ENCODE measurements at regions not wholly inside any gene's neighbourhood (a gene's known extent, or its start where the extent isn't known, plus 50 kb on each side); places are given as distances from the start of the nearest gene placed in this dataset.
"Not testable (repeated sequence)": the region's sequence is repeated elsewhere in the genome, so short reads cannot be mapped to it uniquely, and the experiment has no call there.

- no peak for ATAC-seq
- no peak for TF ChIP-seq SNAI2 (CRISPR knock-in tag; IDR thresholded peaks at IDR 0.05)
- TF ChIP-seq ZFP3 (CRISPR knock-in tag; IDR thresholded peaks at IDR 0.05): no peak
- no peak for TF ChIP-seq ZNF8 (CRISPR knock-in tag; IDR thresholded peaks at IDR 0.05)
Observed at GRCh38 chr7:13117592-13117991, 430.2 kb downstream of the ARL4A start.

- ATAC-seq: not testable (repeated sequence)
Observed at GRCh38 chr7:13124629-13125028, 437.2 kb downstream of the ARL4A start.

GRCh38 chr7:13126347-13126746 is 438.9 kb downstream of the ARL4A start:
- TF ChIP-seq CREB5 (CRISPR knock-in tag; IDR thresholded peaks at IDR 0.05; ENCODE audit: low read depth): no peak
- no peak for TF ChIP-seq ARNTL (CRISPR knock-in tag; IDR thresholded peaks at IDR 0.05; ENCODE audit: borderline replicate concordance, low read depth)
- no peak for TF ChIP-seq TCF4 (CRISPR knock-in tag; IDR thresholded peaks at IDR 0.05; ENCODE audit: borderline replicate concordance)
- no peak for TF ChIP-seq CSDC2 (CRISPR knock-in tag; IDR thresholded peaks at IDR 0.05)
- no peak for TF ChIP-seq SNAI2 (CRISPR knock-in tag; IDR thresholded peaks at IDR 0.05)
- TF ChIP-seq ZC3H10 (CRISPR knock-in tag; IDR thresholded peaks at IDR 0.05): no peak
- no peak for TF ChIP-seq ZFP30 (CRISPR knock-in tag; IDR thresholded peaks at IDR 0.05)
- TF ChIP-seq BACH2 (CRISPR knock-in tag; IDR thresholded peaks at IDR 0.05; ENCODE audit: borderline replicate concordance): no peak
- TF ChIP-seq POU6F1 (CRISPR knock-in tag; IDR thresholded peaks at IDR 0.05; ENCODE audit: borderline replicate concordance, low read depth): no peak
- no peak for TF ChIP-seq ESRRG (CRISPR knock-in tag; IDR thresholded peaks at IDR 0.05)
- TF ChIP-seq OSR1 (CRISPR knock-in tag; IDR thresholded peaks at IDR 0.05): no peak
- TF ChIP-seq RARB (CRISPR knock-in tag; IDR thresholded peaks at IDR 0.05): no peak
- no peak for ATAC-seq

- ATAC-seq: no peak
- no peak for TF ChIP-seq TOX (CRISPR knock-in tag; IDR thresholded peaks at IDR 0.05; ENCODE audit: borderline replicate concordance)
- TF ChIP-seq ARNTL (CRISPR knock-in tag; IDR thresholded peaks at IDR 0.05; ENCODE audit: borderline replicate concordance, low read depth): no peak
- no peak for TF ChIP-seq CSDC2 (CRISPR knock-in tag; IDR thresholded peaks at IDR 0.05)
- TF ChIP-seq ZNF565 (CRISPR knock-in tag; conservative IDR thresholded peaks at IDR 0.05; ENCODE audit: low read depth): no peak
- no peak for TF ChIP-seq ZFP3 (CRISPR knock-in tag; IDR thresholded peaks at IDR 0.05)
- TF ChIP-seq SNAI2 (CRISPR knock-in tag; IDR thresholded peaks at IDR 0.05): no peak
- TF ChIP-seq TSHZ2 (CRISPR knock-in tag; IDR thresholded peaks at IDR 0.05): no peak
- no peak for TF ChIP-seq PPARA (CRISPR knock-in tag; IDR thresholded peaks at IDR 0.05; ENCODE audit: borderline replicate concordance)
- no peak for TF ChIP-seq PATZ1 (CRISPR knock-in tag; IDR thresholded peaks at IDR 0.05; ENCODE audit: borderline replicate concordance)
Observed at GRCh38 chr7:13130321-13130720, 442.9 kb downstream of the ARL4A start.

- not testable (repeated sequence) for ATAC-seq
Observed at GRCh38 chr7:13130906-13131305, 443.5 kb downstream of the ARL4A start.

Measured in SK-N-SH treated with all-trans-retinoic acid at 6 μM for 48 hours (cell line).